BE2C (cell line): ENCODE measurements at regions not wholly inside any gene's neighbourhood (a gene's known extent, or its start where the extent isn't known, plus 50 kb on each side); places are given as distances from the start of the nearest gene placed in this dataset.

Experiments
- DNase-seq: peaks from one replicate; pipeline ENCODE4 v3.0.0-alpha.2; 2020
- H3K27me3 ChIP-seq: fragments of 250-450 bp; sonication (Bioruptor Pico); 2 replicates; pipeline ENCODE4 v1.5.1; 2020; ENCODE audit warnings: mild to moderate bottlenecking
- H3K36me3 ChIP-seq: fragments of 250-450 bp; sonication (Bioruptor Pico); 2 replicates; pipeline ENCODE4 v1.5.1; 2020; ENCODE audit warnings: mild to moderate bottlenecking
- H3K4me1 ChIP-seq: fragments of 250-450 bp; sonication (Bioruptor Pico); 2 replicates; pipeline ENCODE4 v1.5.1; 2020
- H3K4me3 ChIP-seq: 2 replicates; pipeline ENCODE4 v1.5.1; 2011; ENCODE audit warnings: low read depth, low read length
- H3K9me3 ChIP-seq: fragments of 250-450 bp; sonication (Bioruptor Pico); 2 replicates; pipeline ENCODE4 v1.5.1; 2020
- TF ChIP-seq, protein P1 (sequence below): IDR thresholded peaks from 2 replicates; pipeline ENCODE4 v1.5.1; 2012; ENCODE audit warnings: mild to moderate bottlenecking, low read depth, low read length

DNA sequence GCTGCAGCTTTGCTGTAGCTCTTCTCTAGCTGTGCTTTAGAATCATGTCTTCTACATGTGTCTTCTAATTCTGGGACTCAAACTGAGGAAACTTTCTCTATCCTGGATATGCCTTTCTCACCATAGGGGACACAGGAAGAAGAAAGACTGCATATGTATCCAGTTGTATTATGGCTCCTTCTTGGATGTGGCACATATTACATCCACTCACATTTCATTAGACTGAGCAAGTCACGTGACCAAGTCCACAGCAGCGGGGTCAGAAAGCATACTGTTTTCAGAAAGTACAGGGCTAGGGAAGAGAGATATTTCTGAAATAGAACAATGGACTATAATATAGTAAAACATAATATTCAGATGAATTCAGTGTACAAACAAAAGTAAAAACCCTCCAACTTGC lies 187.6 kb upstream of the RIMS1 start:
- Histone ChIP-seq H3K27me3 (no peaks in the 10 kb centered on the region), H3K4me1 (no peaks in the 10 kb centered on the region), H3K36me3 (no peaks in the 10 kb centered on the region), H3K9me3 (no peaks in the 10 kb centered on the region), H3K4me3 (no peak overlapping the region)
- no peak for DNase-seq
- TF ChIP-seq, protein P1, sequence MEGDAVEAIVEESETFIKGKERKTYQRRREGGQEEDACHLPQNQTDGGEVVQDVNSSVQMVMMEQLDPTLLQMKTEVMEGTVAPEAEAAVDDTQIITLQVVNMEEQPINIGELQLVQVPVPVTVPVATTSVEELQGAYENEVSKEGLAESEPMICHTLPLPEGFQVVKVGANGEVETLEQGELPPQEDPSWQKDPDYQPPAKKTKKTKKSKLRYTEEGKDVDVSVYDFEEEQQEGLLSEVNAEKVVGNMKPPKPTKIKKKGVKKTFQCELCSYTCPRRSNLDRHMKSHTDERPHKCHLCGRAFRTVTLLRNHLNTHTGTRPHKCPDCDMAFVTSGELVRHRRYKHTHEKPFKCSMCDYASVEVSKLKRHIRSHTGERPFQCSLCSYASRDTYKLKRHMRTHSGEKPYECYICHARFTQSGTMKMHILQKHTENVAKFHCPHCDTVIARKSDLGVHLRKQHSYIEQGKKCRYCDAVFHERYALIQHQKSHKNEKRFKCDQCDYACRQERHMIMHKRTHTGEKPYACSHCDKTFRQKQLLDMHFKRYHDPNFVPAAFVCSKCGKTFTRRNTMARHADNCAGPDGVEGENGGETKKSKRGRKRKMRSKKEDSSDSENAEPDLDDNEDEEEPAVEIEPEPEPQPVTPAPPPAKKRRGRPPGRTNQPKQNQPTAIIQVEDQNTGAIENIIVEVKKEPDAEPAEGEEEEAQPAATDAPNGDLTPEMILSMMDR, result no peak

DNA sequence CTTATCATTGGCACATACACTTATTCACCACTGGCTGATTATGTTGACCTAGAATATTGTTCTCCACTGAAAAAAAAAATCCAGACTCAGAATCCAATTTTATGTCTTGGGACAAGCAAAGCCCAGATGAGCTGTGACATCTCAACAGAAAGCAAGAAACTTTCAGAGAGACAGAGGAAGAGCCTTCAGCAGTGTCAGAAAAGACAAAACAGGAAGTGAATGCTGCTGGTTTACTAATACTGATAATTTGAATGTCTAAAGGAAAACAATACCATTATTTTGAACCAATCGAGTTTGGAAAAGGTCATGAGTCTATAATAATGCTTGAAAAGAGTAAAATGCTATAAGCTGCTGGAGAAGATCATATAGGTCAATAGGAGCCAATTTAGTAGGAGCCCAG lies 179.8 kb upstream of the RIMS1 start:
- no peak overlapping the region for H3K4me3 ChIP-seq
- no peaks in the 10 kb centered on the region for H3K4me1 ChIP-seq
- no peaks in the 10 kb centered on the region for H3K36me3 ChIP-seq
- no peaks in the 10 kb centered on the region for H3K27me3 ChIP-seq
- no peak for DNase-seq
- H3K9me3 ChIP-seq, result no peaks in the 10 kb centered on the region
- TF ChIP-seq, protein P1, result no peak

DNA sequence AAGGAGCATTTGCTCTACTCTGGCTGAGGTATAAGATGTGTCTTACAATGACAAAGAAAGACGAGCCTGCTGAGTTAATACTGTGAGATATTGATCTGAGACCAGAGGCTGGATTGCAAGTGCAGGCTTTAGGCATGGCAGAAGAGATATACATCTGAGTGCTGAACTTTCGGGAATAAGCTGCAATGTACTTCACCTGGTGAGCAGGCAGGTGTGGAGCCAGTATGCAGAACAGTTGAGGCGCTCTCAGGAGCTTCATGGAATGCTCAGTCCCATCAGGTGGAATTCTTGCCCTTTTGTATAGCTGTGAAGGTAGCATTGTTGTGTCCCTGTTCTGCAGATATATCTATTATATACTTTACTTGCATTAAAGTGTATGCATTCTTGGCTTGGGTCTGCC lies 179.3 kb upstream of the RIMS1 start:
- no peak for DNase-seq
- Histone ChIP-seq H3K4me3 (no peak overlapping the region), H3K36me3 (no peaks in the 10 kb centered on the region), H3K9me3 (no peaks in the 10 kb centered on the region), H3K4me1 (no peaks in the 10 kb centered on the region), H3K27me3 (no peaks in the 10 kb centered on the region)
- TF ChIP-seq, protein P1, result no peak

DNA sequence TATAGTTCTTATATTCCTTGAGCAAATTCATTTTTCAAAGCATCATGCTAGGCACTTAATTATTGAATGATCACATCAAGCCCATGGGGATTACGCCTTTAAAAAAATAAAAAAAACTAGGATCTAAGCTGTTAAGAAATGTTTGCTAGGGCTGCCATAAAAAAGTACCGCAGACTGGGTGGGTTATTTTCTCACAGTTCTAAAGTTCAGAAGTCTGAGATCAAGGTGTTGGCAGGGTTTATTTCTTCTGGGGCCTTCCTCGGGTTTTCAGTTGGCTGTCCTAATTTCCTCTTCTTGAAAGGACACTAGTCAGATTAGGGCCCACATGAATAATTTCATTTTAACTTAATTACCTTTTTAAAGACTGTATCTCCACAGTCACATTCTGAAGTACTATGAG lies 165.6 kb upstream of the RIMS1 start:
- TF ChIP-seq, protein P1, result no peak
- H3K27me3 ChIP-seq, result no peaks in the 10 kb centered on the region
- H3K36me3 ChIP-seq, result no peaks in the 10 kb centered on the region
- H3K4me3 ChIP-seq, result no peak overlapping the region
- no peak for DNase-seq
- H3K4me1 ChIP-seq, result no peaks in the 10 kb centered on the region
- no peaks in the 10 kb centered on the region for H3K9me3 ChIP-seq

GRCh38 chr6:71721642-71722041 lies 164.7 kb upstream of the RIMS1 start:
- no peaks in the 10 kb centered on the region for H3K27me3 ChIP-seq
- H3K4me3 ChIP-seq, result no peak overlapping the region
- no peaks in the 10 kb centered on the region for H3K36me3 ChIP-seq
- H3K4me1 ChIP-seq, result no peaks in the 10 kb centered on the region
- no peaks in the 10 kb centered on the region for H3K9me3 ChIP-seq
- no peak for DNase-seq
- TF ChIP-seq, protein P1, result no peak

- Histone ChIP-seq H3K36me3 (no peaks in the 10 kb centered on the region), H3K27me3 (no peaks in the 10 kb centered on the region), H3K4me3 (no peak overlapping the region), H3K4me1 (no peaks in the 10 kb centered on the region), H3K9me3 (no peaks in the 10 kb centered on the region)
- TF ChIP-seq, protein P1, result no peak
- DNase-seq, result no peak
These were observed 163.6 kb upstream of the RIMS1 start for GRCh38 chr6:71722736-71723135.
